H1 (cell line): ENCODE measurements at regions not wholly inside any gene's neighbourhood (a gene's known extent, or its start where the extent isn't known, plus 50 kb on each side); places are given as distances from the start of the nearest gene placed in this dataset.

ENCODE experiments used
- BACH1 ChIP-seq: IDR thresholded peaks from 2 replicates; pipeline ENCODE4 v1.6.1; 2012; ENCODE audit warnings: low read length, improper control_type of control experiment
- BCL11A ChIP-seq, 2 experiments: IDR thresholded peaks; one replicate each; pipeline ENCODE4 v1.6.1; 2011; ENCODE audit warnings: low read depth in 2 of 2, low read length in 2 of 2, mild to moderate bottlenecking in 2 of 2
- EP300 ChIP-seq, 2 experiments: IDR thresholded peaks; 1 replicate in 1 of 2; 2 replicates in 1 of 2; pipeline ENCODE4 v1.6.1; 2011 to 2012; ENCODE audit warnings: low read depth in 2 of 2, low read length in 2 of 2, mild to moderate bottlenecking in 2 of 2, borderline replicate concordance in 1 of 2, inconsistent platforms in 1 of 2, moderate library complexity in 1 of 2
- RBBP5 ChIP-seq: IDR thresholded peaks from 2 replicates; pipeline ENCODE4 v1.7.1; 2012; ENCODE audit warnings: low read depth, mild to moderate bottlenecking, inconsistent platforms, low read length, moderate library complexity, borderline replicate concordance
- RFX5 ChIP-seq: IDR thresholded peaks from 2 replicates; pipeline ENCODE4 v1.6.1; 2011; ENCODE audit warnings: low read depth, low read length, improper control_type of control experiment, borderline replicate concordance
- SP1 ChIP-seq: IDR thresholded peaks from 2 replicates; pipeline ENCODE4 v1.6.1; 2011; ENCODE audit warnings: low read depth, low read length
- SP2 ChIP-seq: IDR thresholded peaks from 2 replicates; pipeline ENCODE4 v1.6.1; 2012; ENCODE audit warnings: mild to moderate bottlenecking, low read length, inconsistent platforms
- TF ChIP-seq, protein P1 (sequence below), 3 experiments: IDR thresholded peaks; 1 replicate in 2 of 3; 2 replicates in 1 of 3; pipeline versions ENCODE4 v1.5.1 to v1.6.1; 2011; ENCODE audit warnings: low read length in 3 of 3, mild to moderate bottlenecking in 3 of 3, inconsistent platforms in 2 of 3, low read depth in 1 of 3, moderate library complexity in 1 of 3; ENCODE audit not compliant: insufficient read depth in 1 of 3; ENCODE audit errors: control extremely low read depth in 1 of 3
- TF ChIP-seq, protein P2 (sequence below): fragments of 300-600 bp; sonication (generic); IDR thresholded peaks from 2 replicates; pipeline ENCODE4 v1.7.1; 2012; ENCODE audit warnings: low read length, moderate library complexity, mild to moderate bottlenecking, inconsistent platforms; ENCODE audit not compliant: insufficient replicate concordance

DNA sequence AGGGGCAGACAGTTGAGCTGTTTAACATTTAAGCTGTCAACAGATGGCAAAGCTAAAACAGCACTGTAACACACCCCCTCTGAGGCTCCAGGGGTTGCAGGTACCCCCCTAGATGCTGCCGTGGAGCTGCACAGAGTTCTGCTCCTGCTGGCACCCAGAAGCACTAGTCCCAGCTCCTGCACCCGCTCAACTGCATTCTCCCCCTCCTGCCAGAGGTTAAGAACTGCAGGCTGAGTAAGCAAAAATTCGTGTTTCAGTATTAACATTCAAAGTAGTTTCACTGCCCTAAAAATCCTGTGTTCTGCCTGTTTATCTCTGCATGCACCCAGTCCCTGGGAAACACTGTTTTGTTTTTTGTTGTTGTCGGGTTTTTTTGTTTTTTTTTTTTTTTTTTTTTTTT, 790.8 kb upstream of the KCND2 start (continued):
- TF ChIP-seq EP300 (IDR thresholded peaks at IDR 0.05; ENCODE audit: borderline replicate concordance in 1 of 2, low read depth in 2 of 2, low read length in 2 of 2) = no peak
- TF ChIP-seq SP2 = no peak
- TF ChIP-seq BACH1 = peak; percentile 91
- TF ChIP-seq, protein P1, sequence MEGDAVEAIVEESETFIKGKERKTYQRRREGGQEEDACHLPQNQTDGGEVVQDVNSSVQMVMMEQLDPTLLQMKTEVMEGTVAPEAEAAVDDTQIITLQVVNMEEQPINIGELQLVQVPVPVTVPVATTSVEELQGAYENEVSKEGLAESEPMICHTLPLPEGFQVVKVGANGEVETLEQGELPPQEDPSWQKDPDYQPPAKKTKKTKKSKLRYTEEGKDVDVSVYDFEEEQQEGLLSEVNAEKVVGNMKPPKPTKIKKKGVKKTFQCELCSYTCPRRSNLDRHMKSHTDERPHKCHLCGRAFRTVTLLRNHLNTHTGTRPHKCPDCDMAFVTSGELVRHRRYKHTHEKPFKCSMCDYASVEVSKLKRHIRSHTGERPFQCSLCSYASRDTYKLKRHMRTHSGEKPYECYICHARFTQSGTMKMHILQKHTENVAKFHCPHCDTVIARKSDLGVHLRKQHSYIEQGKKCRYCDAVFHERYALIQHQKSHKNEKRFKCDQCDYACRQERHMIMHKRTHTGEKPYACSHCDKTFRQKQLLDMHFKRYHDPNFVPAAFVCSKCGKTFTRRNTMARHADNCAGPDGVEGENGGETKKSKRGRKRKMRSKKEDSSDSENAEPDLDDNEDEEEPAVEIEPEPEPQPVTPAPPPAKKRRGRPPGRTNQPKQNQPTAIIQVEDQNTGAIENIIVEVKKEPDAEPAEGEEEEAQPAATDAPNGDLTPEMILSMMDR (IDR thresholded peaks at IDR 0.05; ENCODE audit: control extremely low read depth in 1 of 3, insufficient read depth in 1 of 3, low read depth in 1 of 3, low read length in 3 of 3) = peak; percentile 62 to 69 (median 68)
- TF ChIP-seq RBBP5 = no peak
- TF ChIP-seq SP1 = 0 out of 2 replicates have a peak, but pooled peaks have one; percentile 6
- TF ChIP-seq, protein P2, sequence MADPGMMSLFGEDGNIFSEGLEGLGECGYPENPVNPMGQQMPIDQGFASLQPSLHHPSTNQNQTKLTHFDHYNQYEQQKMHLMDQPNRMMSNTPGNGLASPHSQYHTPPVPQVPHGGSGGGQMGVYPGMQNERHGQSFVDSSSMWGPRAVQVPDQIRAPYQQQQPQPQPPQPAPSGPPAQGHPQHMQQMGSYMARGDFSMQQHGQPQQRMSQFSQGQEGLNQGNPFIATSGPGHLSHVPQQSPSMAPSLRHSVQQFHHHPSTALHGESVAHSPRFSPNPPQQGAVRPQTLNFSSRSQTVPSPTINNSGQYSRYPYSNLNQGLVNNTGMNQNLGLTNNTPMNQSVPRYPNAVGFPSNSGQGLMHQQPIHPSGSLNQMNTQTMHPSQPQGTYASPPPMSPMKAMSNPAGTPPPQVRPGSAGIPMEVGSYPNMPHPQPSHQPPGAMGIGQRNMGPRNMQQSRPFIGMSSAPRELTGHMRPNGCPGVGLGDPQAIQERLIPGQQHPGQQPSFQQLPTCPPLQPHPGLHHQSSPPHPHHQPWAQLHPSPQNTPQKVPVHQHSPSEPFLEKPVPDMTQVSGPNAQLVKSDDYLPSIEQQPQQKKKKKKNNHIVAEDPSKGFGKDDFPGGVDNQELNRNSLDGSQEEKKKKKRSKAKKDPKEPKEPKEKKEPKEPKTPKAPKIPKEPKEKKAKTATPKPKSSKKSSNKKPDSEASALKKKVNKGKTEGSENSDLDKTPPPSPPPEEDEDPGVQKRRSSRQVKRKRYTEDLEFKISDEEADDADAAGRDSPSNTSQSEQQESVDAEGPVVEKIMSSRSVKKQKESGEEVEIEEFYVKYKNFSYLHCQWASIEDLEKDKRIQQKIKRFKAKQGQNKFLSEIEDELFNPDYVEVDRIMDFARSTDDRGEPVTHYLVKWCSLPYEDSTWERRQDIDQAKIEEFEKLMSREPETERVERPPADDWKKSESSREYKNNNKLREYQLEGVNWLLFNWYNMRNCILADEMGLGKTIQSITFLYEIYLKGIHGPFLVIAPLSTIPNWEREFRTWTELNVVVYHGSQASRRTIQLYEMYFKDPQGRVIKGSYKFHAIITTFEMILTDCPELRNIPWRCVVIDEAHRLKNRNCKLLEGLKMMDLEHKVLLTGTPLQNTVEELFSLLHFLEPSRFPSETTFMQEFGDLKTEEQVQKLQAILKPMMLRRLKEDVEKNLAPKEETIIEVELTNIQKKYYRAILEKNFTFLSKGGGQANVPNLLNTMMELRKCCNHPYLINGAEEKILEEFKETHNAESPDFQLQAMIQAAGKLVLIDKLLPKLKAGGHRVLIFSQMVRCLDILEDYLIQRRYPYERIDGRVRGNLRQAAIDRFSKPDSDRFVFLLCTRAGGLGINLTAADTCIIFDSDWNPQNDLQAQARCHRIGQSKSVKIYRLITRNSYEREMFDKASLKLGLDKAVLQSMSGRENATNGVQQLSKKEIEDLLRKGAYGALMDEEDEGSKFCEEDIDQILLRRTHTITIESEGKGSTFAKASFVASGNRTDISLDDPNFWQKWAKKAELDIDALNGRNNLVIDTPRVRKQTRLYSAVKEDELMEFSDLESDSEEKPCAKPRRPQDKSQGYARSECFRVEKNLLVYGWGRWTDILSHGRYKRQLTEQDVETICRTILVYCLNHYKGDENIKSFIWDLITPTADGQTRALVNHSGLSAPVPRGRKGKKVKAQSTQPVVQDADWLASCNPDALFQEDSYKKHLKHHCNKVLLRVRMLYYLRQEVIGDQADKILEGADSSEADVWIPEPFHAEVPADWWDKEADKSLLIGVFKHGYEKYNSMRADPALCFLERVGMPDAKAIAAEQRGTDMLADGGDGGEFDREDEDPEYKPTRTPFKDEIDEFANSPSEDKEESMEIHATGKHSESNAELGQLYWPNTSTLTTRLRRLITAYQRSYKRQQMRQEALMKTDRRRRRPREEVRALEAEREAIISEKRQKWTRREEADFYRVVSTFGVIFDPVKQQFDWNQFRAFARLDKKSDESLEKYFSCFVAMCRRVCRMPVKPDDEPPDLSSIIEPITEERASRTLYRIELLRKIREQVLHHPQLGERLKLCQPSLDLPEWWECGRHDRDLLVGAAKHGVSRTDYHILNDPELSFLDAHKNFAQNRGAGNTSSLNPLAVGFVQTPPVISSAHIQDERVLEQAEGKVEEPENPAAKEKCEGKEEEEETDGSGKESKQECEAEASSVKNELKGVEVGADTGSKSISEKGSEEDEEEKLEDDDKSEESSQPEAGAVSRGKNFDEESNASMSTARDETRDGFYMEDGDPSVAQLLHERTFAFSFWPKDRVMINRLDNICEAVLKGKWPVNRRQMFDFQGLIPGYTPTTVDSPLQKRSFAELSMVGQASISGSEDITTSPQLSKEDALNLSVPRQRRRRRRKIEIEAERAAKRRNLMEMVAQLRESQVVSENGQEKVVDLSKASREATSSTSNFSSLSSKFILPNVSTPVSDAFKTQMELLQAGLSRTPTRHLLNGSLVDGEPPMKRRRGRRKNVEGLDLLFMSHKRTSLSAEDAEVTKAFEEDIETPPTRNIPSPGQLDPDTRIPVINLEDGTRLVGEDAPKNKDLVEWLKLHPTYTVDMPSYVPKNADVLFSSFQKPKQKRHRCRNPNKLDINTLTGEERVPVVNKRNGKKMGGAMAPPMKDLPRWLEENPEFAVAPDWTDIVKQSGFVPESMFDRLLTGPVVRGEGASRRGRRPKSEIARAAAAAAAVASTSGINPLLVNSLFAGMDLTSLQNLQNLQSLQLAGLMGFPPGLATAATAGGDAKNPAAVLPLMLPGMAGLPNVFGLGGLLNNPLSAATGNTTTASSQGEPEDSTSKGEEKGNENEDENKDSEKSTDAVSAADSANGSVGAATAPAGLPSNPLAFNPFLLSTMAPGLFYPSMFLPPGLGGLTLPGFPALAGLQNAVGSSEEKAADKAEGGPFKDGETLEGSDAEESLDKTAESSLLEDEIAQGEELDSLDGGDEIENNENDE = no peak
- TF ChIP-seq RFX5 = no peak
- TF ChIP-seq BCL11A (IDR thresholded peaks at IDR 0.05; ENCODE audit: low read depth in 2 of 2, low read length in 2 of 2) = no peak
